Activated T-cell treated with anti-CD3 and anti-CD28 coated beads, Interleukin-2, amount 50 U/mL, for 24 hours (primary cell): ENCODE measurements at regions not wholly inside any gene's neighbourhood (a gene's known extent, or its start where the extent isn't known, plus 50 kb on each side); places are given as distances from the start of the nearest gene placed in this dataset.
A peak's percentile ranks its signal among the peaks of the same experiment; 100 is the strongest.

Source experiments
- DNase-seq: peaks from one replicate; pipeline ENCODE4 v3.0.0-alpha.2; 2020
- H3K27ac Mint-ChIP-seq: 2 replicates; pipeline ENCODE4 v1.8.0; 2020; ENCODE audit warnings: mild to moderate bottlenecking, mixed read lengths
- H3K27me3 Mint-ChIP-seq: 2 replicates; pipeline ENCODE4 v1.8.0; 2020; ENCODE audit warnings: mixed read lengths
- H3K36me3 Mint-ChIP-seq: 2 replicates; pipeline ENCODE4 v1.8.0; 2020; ENCODE audit warnings: low read depth, mixed read lengths
- H3K4me1 Mint-ChIP-seq: 2 replicates; pipeline ENCODE4 v1.8.0; 2020; ENCODE audit warnings: low read depth, mixed read lengths
- H3K4me3 Mint-ChIP-seq: 2 replicates; pipeline ENCODE4 v1.8.0; 2020; ENCODE audit warnings: mild to moderate bottlenecking, moderate library complexity, mixed read lengths
- H3K9me3 Mint-ChIP-seq: 2 replicates; pipeline ENCODE4 v1.8.0; 2020; ENCODE audit warnings: mixed read lengths

GRCh38 chr3:177818712-177819240 is 621.5 kb upstream of the TBL1XR1 start:
- Mint-ChIP-seq H3K27ac (no peak overlapping the region), H3K9me3 (no peaks in the 10 kb centered on the region), H3K27me3 (no peaks in the 10 kb centered on the region), H3K4me3 (no peak overlapping the region), H3K4me1 (peaks cover 25% of the 10 kb centered on the region), H3K36me3 (no peaks in the 10 kb centered on the region)
- no peak for DNase-seq

GRCh38 chr3:177820683-177821316 is 623.5 kb upstream of the TBL1XR1 start:
- no peaks in the 10 kb centered on the region for H3K27me3 Mint-ChIP-seq
- H3K27ac Mint-ChIP-seq, result peak overlapping the region; percentile 12
- H3K4me3 Mint-ChIP-seq, result peak overlapping the region; percentile 4
- no peaks in the 10 kb centered on the region for H3K9me3 Mint-ChIP-seq
- peaks cover 21% of the 10 kb centered on the region for H3K4me1 Mint-ChIP-seq
- no peak for DNase-seq
- H3K36me3 Mint-ChIP-seq, result no peaks in the 10 kb centered on the region

- Mint-ChIP-seq H3K9me3 (no peaks in the 10 kb centered on the region), H3K4me1 (peaks cover 27% of the 10 kb centered on the region), H3K4me3 (no peak overlapping the region), H3K36me3 (no peaks in the 10 kb centered on the region), H3K27ac (no peak overlapping the region), H3K27me3 (no peaks in the 10 kb centered on the region)
- DNase-seq, result no peak
Measured at GRCh38 chr3:177822681-177823096, 625.4 kb upstream of the TBL1XR1 start.

- H3K36me3 Mint-ChIP-seq, result no peaks in the 10 kb centered on the region
- no peak overlapping the region for H3K27ac Mint-ChIP-seq
- H3K4me1 Mint-ChIP-seq, result peaks cover 31% of the 10 kb centered on the region
- no peak for DNase-seq
- H3K9me3 Mint-ChIP-seq, result no peaks in the 10 kb centered on the region
- H3K4me3 Mint-ChIP-seq, result no peak overlapping the region
- no peaks in the 10 kb centered on the region for H3K27me3 Mint-ChIP-seq
Measured at GRCh38 chr3:177823701-177824189, 626.5 kb upstream of the TBL1XR1 start.

GRCh38 chr3:177824190-177824786 is 627.0 kb upstream of the TBL1XR1 start:
- no peaks in the 10 kb centered on the region for H3K9me3 Mint-ChIP-seq
- no peak overlapping the region for H3K4me3 Mint-ChIP-seq
- H3K27me3 Mint-ChIP-seq, result no peaks in the 10 kb centered on the region
- peaks cover 31% of the 10 kb centered on the region for H3K4me1 Mint-ChIP-seq
- H3K36me3 Mint-ChIP-seq, result no peaks in the 10 kb centered on the region
- DNase-seq, result no peak
- no peak overlapping the region for H3K27ac Mint-ChIP-seq

GRCh38 chr3:177824841-177825240 is 627.6 kb upstream of the TBL1XR1 start:
- H3K27ac Mint-ChIP-seq, result no peak overlapping the region
- H3K27me3 Mint-ChIP-seq, result no peaks in the 10 kb centered on the region
- H3K36me3 Mint-ChIP-seq, result no peaks in the 10 kb centered on the region
- no peak overlapping the region for H3K4me3 Mint-ChIP-seq
- no peaks in the 10 kb centered on the region for H3K9me3 Mint-ChIP-seq
- H3K4me1 Mint-ChIP-seq, result peaks cover 31% of the 10 kb centered on the region
- DNase-seq, result no peak

- Mint-ChIP-seq H3K36me3 (no peaks in the 10 kb centered on the region), H3K27me3 (no peaks in the 10 kb centered on the region), H3K27ac (no peak overlapping the region), H3K9me3 (no peaks in the 10 kb centered on the region), H3K4me1 (peaks cover 23% of the 10 kb centered on the region), H3K4me3 (no peak overlapping the region)
- DNase-seq, result no peak
Measured at GRCh38 chr3:177826253-177826652, 629.0 kb upstream of the TBL1XR1 start.

GRCh38 chr3:177827511-177828207 is 630.4 kb upstream of the TBL1XR1 start:
- Mint-ChIP-seq H3K9me3 (no peaks in the 10 kb centered on the region), H3K27ac (peak overlapping the region; percentile 28), H3K36me3 (no peaks in the 10 kb centered on the region), H3K27me3 (no peaks in the 10 kb centered on the region), H3K4me3 (no peak overlapping the region), H3K4me1 (peaks cover 18% of the 10 kb centered on the region)
- no peak for DNase-seq

- Mint-ChIP-seq H3K4me1 (peaks cover 18% of the 10 kb centered on the region), H3K9me3 (no peaks in the 10 kb centered on the region), H3K4me3 (no peak overlapping the region), H3K27ac (no peak overlapping the region), H3K27me3 (no peaks in the 10 kb centered on the region), H3K36me3 (no peaks in the 10 kb centered on the region)
- no peak for DNase-seq
Measured at GRCh38 chr3:177828208-177828565, 630.9 kb upstream of the TBL1XR1 start.

GRCh38 chr3:177830411-177830849 is 633.1 kb upstream of the TBL1XR1 start:
- Mint-ChIP-seq H3K9me3 (no peaks in the 10 kb centered on the region), H3K27ac (no peak overlapping the region), H3K4me1 (peaks cover 26% of the 10 kb centered on the region), H3K27me3 (no peaks in the 10 kb centered on the region), H3K36me3 (no peaks in the 10 kb centered on the region), H3K4me3 (no peak overlapping the region)
- no peak for DNase-seq

GRCh38 chr3:177831361-177831760 is 634.1 kb upstream of the TBL1XR1 start:
- H3K4me3 Mint-ChIP-seq, result no peak overlapping the region
- H3K9me3 Mint-ChIP-seq, result no peaks in the 10 kb centered on the region
- no peaks in the 10 kb centered on the region for H3K36me3 Mint-ChIP-seq
- no peak for DNase-seq
- H3K27me3 Mint-ChIP-seq, result no peaks in the 10 kb centered on the region
- no peak overlapping the region for H3K27ac Mint-ChIP-seq
- peaks cover 29% of the 10 kb centered on the region for H3K4me1 Mint-ChIP-seq

GRCh38 chr3:177832880-177833279 is 635.6 kb upstream of the TBL1XR1 start:
- no peak overlapping the region for H3K4me3 Mint-ChIP-seq
- H3K4me1 Mint-ChIP-seq, result peaks cover 21% of the 10 kb centered on the region
- no peaks in the 10 kb centered on the region for H3K9me3 Mint-ChIP-seq
- no peak for DNase-seq
- no peaks in the 10 kb centered on the region for H3K36me3 Mint-ChIP-seq
- H3K27me3 Mint-ChIP-seq, result no peaks in the 10 kb centered on the region
- no peak overlapping the region for H3K27ac Mint-ChIP-seq

- Mint-ChIP-seq H3K9me3 (no peaks in the 10 kb centered on the region), H3K36me3 (no peaks in the 10 kb centered on the region), H3K4me3 (no peak overlapping the region), H3K27me3 (no peaks in the 10 kb centered on the region), H3K27ac (no peak overlapping the region), H3K4me1 (peaks cover 18% of the 10 kb centered on the region)
- DNase-seq, result no peak
Measured at GRCh38 chr3:177833332-177833731, 636.0 kb upstream of the TBL1XR1 start.

GRCh38 chr3:177835008-177835407 is 637.7 kb upstream of the TBL1XR1 start:
- no peaks in the 10 kb centered on the region for H3K27me3 Mint-ChIP-seq
- H3K36me3 Mint-ChIP-seq, result no peaks in the 10 kb centered on the region
- H3K4me3 Mint-ChIP-seq, result no peak overlapping the region
- DNase-seq, result no peak
- H3K27ac Mint-ChIP-seq, result no peak overlapping the region
- no peaks in the 10 kb centered on the region for H3K9me3 Mint-ChIP-seq
- H3K4me1 Mint-ChIP-seq, result peaks cover 18% of the 10 kb centered on the region

- DNase-seq, result no peak
- Mint-ChIP-seq H3K4me1 (peaks cover 14% of the 10 kb centered on the region), H3K36me3 (no peaks in the 10 kb centered on the region), H3K27ac (no peak overlapping the region), H3K27me3 (no peaks in the 10 kb centered on the region), H3K9me3 (no peaks in the 10 kb centered on the region), H3K4me3 (no peak overlapping the region)
Measured at GRCh38 chr3:177835917-177836316, 638.6 kb upstream of the TBL1XR1 start.
